ENCODE measurements at regions not wholly inside any gene's neighbourhood (a gene's known extent, or its start where the extent isn't known, plus 50 kb on each side); places are given as distances from the start of the nearest gene placed in this dataset.

GRCh38 chr20:40977218-40977617, 51.4 kb upstream of the TOP1 start:
- DNase-seq (ENCODE audit: low read depth in 1 of 2, low spot score in 2 of 2) (no peak), FAIRE-seq (no peak)
- Histone ChIP-seq H3K23me2 (ENCODE audit: low read depth, low read length) (no peaks in the 10 kb centered on the region), H3K4ac (replicated peaks; ENCODE audit: insufficient read length, low read depth, low read length) (no peak overlapping the region), H2BK15ac (ENCODE audit: low read length) (no peak overlapping the region), H3K27ac (ENCODE audit: low read depth, low read length) (no peak overlapping the region), H3K9me3 (ENCODE audit: insufficient read depth in 2 of 2, low read depth in 1 of 2, low read length in 1 of 2) (peaks cover 0 to 6% of the 10 kb centered on the region in 2 experiments; a peak in 1 of 4 replicates), H4K91ac (replicated peaks; ENCODE audit: insufficient read length, low read length) (no peak overlapping the region), H3K79me1 (ENCODE audit: low read depth, low read length) (no peaks in the 10 kb centered on the region), H4K8ac (ENCODE audit: extremely low read depth, insufficient read depth, low read length) (no peak overlapping the region), H3K9ac (replicated peaks in 1 of 4; ENCODE audit: extremely low read depth in 1 of 4, low read depth in 3 of 4, low read length in 3 of 4) (no peak overlapping the region), H3K56ac (replicated peaks; ENCODE audit: insufficient read length, low read depth, low read length) (no peak overlapping the region), H3K4me3 (ENCODE audit: extremely low read depth in 1 of 4, insufficient read depth in 2 of 4, low read depth in 3 of 4, low read length in 4 of 4) (no peak overlapping the region), H2AFZ (ENCODE audit: low read length) (no peak overlapping the region), H4K5ac (ENCODE audit: insufficient read length, low read depth, low read length) (no peak overlapping the region), H3K4me2 (ENCODE audit: insufficient read depth in 1 of 2, low read depth in 2 of 2, low read length in 2 of 2) (no peak overlapping the region), H4K20me1 (replicated peaks in 1 of 2; ENCODE audit: control insufficient read depth in 1 of 2, insufficient read depth in 2 of 2, low read length in 2 of 2) (no peaks in the 10 kb centered on the region), H2BK120ac (replicated peaks; ENCODE audit: low read depth, low read length) (no peak overlapping the region), H3K27me3 (replicated peaks in 1 of 4; ENCODE audit: control insufficient read depth in 3 of 4, extremely low read depth in 1 of 4, insufficient read depth in 3 of 4, low read length in 3 of 4) (no peaks in the 10 kb centered on the region), H3K23ac (ENCODE audit: insufficient read length) (no peak overlapping the region), H2BK12ac (ENCODE audit: low read depth, low read length) (no peak overlapping the region), H3K4me1 (replicated peaks in 1 of 4; ENCODE audit: control insufficient read depth in 3 of 4, insufficient read depth in 4 of 4, low read length in 3 of 4) (no peaks in the 10 kb centered on the region), H3K18ac (ENCODE audit: extremely low read depth, low read length) (no peak overlapping the region), H2BK20ac (ENCODE audit: low read length) (no peak overlapping the region), H2AK5ac (ENCODE audit: low read depth, low read length) (no peak overlapping the region), H3K14ac (ENCODE audit: insufficient read length) (no peak overlapping the region), H2BK5ac (ENCODE audit: low read depth, low read length) (no peak overlapping the region), H3K36me3 (ENCODE audit: control insufficient read depth in 2 of 4, insufficient read depth in 4 of 4, low read length in 3 of 4) (no peaks in the 10 kb centered on the region), H3K79me2 (ENCODE audit: control insufficient read depth in 1 of 2, insufficient read depth in 2 of 2, low read length in 2 of 2) (no peaks in the 10 kb centered on the region)
- TF ChIP-seq BRCA1 (IDR thresholded peaks at IDR 0.05; ENCODE audit: low read depth, low read length) (no peak), SP4 (IDR thresholded peaks at IDR 0.05; ENCODE audit: low read length) (no peak), BACH1 (IDR thresholded peaks at IDR 0.05; ENCODE audit: low read length) (no peak)
- POLR2A ChIA-PET (ENCODE audit: partially characterized antibody): no interaction called here
- CTCF ChIA-PET (ENCODE audit: partially characterized antibody): interaction anchor here (1.3 to 1.7 kb wide), 3 partner anchors 9 to 236 kb away, joined by 3 to 10 read pairs (median 4); no protein-coding TSS in a partner anchor
